Left renal cortex interstitium (tissue), 4 donors: ENCODE measurements at regions not wholly inside any gene's neighbourhood (a gene's known extent, or its start where the extent isn't known, plus 50 kb on each side); places are given as distances from the start of the nearest gene placed in this dataset.
"Not testable (repeated sequence)": the region's sequence is repeated elsewhere in the genome, so short reads cannot be mapped to it uniquely, and the experiment has no call there.

Experiments used
- DNase-seq, 4 donors: peaks; one replicate each; pipeline ENCODE4 v3.0.0-alpha.2; 2013; ENCODE audit warnings: low read depth in 4 of 4, low spot score in 2 of 4, missing footprints in 1 of 4

DNA sequence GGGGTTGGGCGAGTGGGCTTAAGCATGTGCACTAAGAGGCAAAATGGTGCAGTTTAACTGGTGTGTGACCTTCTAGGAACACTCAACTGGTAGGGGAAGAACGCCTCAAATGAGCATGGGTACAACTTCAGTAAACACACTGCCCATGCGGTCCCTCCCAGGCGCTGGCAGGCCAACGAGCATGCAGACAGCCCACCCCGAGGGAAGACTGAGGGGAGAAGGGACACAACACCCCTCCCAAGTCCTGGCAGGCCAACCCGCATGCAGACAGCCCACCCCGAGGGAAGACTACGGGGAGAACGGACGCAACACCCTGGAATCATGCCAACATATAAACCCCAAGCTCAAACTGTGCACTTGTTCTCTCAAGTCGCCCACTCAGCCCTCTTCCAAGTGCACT lies 456.0 kb downstream of the FBXO15 start:
- DNase-seq = no peak

DNA sequence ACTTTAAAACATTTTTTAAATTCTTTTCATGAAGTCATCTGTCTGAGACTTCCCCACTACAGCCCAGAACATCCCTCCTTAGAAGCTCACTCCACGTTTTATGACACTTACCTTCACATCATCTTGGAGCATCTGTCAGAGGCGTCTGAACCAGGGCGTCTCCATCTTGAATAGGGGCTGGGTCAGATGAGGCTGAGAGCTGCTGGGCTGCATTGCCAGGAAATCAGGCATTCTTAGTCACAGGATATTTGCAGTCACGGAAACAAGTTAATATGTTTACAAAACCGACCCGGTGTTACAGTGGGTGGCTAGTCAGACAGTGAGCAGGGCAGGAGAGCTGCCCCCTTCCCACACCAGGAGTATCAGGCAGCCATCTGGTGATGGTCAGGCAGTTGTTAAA lies 456.5 kb downstream of the FBXO15 start:
- no peak for DNase-seq

DNA sequence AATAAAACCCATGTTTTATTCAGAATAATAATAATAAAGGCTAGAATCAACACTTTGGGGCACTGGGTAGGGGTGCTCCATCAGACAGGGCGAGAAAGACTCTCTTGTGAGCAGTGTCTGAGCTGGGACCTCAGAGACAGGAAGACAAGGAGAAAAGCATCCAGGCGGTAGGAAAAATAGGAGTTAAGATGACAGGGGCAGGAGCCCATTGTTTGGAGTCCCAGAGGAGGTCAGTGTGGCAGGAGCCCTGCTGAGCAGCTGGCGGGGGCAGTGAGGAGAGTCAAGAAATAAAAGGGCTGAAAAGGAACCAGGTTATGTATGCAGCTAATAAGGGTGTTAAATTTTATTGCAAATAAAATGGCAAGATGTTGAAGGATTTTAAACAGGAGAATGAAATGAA lies 457.4 kb downstream of the FBXO15 start:
- no peak for DNase-seq

DNA sequence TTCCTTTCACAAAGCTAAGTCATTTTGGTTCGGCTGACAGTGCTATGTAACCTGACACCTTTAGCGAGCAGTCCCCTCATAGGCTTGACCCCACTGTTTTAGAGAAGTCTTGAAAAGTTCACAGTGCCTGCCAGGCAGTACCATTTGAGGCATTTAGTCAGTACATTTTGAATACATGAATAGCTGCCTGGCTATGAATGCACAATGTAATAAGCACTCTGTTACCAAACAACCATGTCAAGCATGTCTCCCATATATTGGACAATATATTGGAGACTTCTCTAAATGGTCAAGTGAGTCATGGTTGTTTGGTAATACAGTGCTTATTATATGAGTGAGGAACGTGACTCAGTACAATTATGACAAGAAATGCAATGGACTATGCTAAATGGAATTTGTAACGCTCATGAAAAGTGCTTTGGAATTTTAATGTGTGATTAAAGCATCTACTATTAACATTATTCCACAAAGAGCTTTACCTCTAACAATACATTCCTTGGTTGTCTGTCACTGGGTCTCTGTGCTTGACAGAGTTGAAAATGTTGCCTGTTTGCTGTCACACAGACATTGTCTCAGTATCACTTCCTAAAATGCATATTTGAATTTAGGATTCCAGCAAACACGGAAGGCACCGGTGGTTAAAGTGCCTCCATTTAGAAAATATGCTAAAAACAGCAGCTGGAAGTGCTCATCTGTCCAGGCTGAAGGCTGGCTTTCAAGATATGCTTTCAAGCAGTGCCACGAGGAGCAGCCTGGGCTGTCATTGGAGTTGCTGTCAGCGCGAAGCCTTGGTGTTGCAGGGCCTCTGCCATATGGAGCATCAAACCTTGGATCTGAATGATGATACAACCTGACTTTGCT lies 458.6 kb downstream of the FBXO15 start:
- DNase-seq = no peak

DNA sequence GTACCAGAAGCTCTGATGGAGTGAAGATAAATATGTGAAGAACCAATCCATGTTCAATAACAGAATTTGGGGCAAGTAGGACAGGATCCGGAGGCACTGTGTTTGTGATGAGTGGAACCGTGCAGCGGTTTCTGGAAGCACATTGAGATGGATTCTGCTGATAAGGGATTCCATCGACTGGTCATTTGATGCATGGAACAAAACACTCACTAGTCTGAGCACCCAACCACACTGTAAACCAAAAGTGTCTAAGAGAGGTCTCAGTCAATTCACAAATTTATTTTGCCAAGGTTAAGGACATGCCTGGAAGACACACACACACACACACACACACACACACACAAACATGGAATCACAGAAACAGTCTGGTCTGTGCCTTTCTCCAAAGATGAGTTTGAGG lies 459.5 kb downstream of the FBXO15 start:
- DNase-seq = no peak

DNA sequence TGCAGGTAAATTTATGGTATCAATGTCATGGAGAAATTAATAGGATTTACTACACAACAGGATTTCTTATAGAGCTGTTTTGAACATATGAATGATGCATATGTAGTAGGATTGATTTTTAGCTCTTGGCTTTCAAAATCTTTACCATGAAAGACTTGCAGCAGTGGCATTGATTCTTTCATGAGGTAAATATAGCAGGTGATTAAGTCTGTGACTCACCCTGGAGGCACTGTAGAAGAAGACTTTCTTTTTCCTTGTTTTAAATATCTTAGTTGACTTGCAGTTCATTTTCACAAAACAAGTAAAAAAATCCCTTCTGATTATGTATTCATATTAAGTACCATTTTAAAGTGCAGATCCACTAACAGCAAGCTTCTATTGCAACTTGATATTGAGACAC lies 463.0 kb downstream of the FBXO15 start:
- DNase-seq = no peak

DNA sequence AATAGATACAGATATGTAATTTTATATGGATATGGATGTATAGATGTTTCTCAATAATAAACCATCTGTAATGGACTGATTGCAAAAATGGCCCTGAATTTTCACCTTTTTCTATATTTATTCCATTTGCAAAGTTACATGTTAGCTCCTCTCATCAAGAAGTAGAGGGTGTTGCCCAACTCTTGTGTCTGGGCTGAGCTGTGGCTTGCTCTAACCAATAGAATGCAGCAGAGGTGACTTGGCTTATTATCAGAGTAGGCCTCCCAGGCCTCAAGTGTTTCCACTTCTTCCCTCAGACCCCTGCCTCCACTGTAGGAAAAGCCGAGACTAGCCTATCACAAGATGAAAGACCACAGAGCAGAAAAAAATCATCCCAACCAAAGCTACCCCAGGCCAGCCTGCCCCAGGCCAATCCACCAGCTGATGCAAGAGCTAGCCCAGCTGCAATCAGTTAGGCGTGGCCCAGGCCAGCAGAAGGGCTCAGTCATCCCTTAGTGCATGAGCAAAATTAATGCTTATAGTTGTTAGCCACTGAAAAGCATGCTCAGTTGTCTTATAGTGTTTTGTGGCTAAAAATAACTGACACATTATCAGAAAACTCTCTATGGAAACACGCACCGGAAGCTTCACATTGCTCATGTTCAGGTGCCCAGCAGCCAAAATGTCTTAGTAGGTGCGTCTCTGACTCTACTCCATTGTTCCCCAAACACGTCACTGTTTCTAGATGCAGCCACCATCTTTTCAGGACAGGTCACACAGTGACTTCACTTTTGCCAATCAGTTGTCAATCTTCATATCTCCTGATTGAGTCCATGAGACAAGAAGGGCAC lies 464.0 kb downstream of the FBXO15 start:
- DNase-seq = no peak

DNA sequence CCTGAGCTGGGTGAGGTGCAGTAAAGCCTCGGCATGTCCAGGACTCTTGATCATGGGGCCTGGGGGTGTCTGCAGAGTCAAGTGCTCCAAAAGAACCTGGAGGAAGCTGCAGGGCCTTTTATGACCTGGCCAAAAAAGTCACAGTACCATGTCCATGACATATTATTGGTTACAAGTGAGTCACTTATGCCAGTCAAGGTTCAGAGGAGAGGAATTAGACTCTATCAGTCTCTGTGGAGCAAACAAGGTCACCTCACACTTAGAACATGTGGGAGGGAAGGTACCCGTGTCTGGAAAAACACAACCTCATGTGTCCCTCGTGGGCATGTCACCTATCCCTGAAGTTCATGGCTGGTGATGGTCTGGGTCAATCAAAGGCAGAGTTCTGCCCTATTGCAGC lies 465.7 kb downstream of the FBXO15 start:
- no peak for DNase-seq

DNA sequence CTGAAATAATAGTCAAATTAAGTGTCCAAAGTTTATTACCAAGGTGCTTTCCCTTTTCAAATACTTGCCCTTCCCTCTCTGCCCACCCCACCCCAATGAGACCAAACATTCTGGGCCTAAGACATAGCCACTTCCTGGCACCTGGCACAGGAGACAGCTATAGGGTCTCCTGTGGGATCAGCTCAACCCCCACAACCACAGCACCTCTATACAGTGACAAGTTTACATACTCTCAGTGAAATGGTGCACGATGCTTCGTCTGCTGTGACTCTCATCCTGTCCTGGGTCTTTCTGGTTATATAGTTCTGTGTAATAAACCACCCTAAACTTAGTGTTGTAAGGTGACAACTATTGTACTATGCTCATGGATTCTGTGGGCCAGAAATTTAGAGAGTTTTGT lies 466.2 kb downstream of the FBXO15 start:
- DNase-seq = no peak

DNA sequence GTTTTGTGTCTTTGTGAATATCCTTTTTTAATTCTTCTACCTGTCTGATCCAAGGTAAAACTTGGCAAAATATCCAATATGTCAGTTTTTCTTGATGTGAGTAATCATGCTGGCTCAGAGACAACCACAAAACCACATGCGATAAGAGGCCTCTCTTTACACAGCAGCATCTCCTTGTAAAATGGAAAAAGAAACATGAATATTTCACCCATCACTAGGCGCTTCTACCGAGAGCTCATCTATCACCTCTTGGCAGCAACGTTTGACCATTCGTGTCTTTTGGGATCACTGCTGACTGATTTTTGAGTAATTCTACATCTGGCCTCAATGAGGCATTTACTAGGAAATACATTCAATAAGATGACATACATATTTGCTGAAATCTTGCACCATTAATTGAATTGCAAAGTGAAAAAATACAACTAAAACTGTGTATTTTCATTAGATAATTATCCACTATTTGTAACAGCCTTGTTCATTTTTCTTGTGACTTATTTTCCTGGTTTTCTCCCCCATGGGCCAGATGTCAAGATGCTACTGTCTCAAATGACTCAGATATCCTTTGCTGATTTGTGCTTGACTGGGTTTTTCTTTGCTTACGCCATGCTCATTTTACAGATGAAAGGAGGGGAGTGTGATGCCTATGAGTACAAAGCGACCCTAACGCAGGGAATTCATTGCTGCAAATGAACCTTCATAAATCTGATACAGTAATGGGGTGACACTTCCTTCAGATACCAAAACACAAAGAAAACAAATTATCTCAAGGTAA lies 467.5 kb downstream of the FBXO15 start:
- no peak for DNase-seq

DNA sequence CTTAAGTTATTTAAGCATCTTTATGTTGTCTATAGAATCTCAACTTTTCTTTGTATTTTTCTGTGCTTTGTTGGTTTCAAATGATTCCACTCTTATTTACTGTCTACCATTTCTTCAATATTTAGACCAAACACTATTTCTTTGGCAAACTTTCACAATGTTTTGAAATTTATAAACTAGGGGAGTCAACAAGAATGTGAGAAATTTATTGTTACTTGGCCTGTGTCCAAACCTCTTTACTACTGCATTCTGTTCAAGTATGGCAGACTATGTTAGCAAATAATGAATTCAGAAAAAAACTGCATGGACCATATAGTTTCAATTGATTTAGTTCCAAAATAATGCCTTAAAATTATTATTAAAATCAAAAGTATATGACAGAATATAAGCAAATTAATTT lies 470.2 kb downstream of the FBXO15 start:
- DNase-seq = no peak

DNA sequence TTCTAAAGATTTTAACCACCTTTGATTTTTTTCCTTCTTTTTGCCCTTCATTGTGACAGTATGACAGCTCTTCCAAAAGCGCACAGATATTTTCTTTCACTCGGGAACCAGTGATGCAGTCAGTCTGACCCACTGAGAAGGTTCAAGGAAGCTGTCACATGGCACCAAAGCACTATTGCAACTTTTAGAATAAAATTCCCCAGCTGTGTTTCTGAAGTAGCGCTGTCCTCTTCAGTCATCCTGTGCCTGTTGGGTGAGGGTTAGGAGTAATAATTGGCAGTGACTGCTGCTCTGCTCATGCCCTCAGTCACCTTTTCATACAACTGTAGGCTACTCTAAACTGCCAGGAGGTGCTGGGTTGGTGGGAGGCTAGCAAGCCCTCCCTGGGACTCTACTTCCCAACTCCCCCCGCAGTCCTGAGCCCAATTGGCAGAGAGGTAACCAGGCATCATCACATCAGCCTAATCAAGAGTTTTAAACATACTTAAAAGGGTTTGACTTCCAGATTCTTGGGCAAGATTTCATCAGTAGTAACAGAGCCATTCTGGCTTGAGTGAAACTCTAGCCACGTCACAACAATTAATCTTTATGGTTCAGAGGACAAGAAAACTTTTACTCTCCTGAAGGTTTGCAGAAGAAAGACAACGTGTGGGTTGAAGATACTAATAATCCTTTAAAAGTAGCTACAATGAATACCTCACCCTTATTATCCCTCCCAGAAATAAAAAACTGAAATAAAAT lies 473.3 kb downstream of the FBXO15 start:
- no peak for DNase-seq

DNA sequence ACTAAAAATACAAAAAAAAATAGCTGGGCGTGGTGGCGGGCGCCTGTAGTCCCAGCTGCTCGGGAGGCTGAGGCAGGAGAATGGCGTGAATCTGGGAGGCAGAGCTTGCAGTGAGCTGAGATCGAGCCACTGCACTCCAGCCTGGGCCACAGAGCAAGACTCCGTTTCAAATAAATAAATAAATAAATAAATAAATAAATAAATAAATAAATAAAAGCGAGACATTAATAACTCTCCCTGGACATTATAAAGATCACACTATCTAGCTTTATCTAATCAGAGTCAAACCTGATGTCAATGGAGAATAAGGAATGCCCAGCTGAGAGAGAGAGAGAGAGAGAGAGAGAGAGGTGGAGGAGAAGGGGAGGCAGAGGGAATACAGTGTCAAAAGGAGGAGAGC lies 476.2 kb downstream of the FBXO15 start:
- not testable (repeated sequence) for DNase-seq

DNA sequence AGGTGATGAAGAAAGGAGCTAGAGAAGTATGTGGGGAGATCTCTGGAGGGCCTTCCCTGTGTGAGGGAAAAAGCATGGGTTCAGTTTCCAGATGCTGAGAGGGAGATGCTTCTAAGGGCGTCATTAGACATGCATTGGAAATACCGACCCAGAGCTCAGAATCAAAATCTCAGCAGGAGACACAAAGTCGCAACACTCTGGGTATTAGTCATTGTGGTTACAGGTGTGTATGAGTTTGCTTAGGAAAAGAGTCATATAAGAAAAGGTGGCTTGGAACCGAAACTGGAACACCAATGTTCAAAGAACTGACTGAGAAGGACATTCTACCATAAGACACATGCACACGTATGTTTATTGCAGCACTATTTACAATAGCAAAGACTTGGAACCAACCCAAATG lies 477.1 kb downstream of the FBXO15 start:
- DNase-seq = no peak

DNA sequence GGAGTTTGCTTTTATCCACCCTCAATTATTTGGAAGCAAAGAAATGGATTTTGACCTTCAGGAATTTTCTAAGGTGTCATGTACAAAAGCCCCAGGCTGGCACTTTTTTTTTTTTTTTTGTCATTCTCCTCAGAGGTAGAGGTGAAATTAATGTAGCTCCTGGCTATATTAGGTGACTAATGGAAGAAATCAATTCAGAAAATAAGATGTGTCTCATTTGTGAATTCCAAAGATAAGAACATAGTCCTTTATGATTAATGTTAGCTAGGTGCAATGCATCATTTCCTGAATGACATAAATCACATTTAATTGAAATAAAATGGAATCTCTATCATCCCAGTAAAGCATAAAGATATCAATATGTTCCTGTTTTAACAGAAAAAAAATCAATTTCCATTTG lies 477.6 kb downstream of the FBXO15 start:
- no peak for DNase-seq

DNA sequence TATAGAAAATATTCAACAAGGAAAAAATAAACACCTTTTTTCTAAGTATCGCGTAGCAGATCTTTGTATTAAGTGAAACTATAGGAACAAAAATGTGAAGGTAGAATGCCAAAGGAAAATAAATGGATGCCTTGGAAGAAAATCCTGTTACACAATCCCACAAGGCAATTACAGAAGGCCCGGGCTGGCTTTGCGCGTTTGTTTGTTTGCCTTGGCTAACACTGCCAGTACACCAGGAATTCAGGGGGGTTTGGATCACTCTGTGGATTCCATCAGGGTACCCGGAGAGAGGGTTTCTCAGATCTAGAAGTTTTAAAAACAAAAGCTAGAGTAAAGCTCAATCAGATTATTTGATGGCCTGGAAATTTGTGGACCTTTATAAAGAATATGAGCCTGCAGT lies 478.3 kb downstream of the FBXO15 start:
- no peak for DNase-seq

DNA sequence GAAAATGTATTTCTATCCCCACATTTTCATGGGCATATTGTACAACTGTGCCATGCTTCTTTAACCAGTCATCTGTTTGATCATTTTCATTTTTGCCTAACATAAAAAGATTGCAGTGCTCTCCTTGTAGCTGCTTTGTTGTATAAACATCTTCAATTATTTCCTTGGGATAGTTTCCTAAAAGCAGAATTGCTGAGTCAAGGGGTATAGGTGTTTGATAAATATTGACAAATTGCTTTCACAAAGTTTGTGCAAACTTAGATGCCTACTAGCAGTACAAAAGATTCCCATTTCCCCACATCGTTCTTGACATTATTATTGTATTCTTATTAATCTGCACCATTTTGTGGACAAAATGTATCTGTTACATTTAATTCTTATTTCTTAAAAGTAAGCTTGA lies 479.6 kb downstream of the FBXO15 start:
- DNase-seq = no peak

DNA sequence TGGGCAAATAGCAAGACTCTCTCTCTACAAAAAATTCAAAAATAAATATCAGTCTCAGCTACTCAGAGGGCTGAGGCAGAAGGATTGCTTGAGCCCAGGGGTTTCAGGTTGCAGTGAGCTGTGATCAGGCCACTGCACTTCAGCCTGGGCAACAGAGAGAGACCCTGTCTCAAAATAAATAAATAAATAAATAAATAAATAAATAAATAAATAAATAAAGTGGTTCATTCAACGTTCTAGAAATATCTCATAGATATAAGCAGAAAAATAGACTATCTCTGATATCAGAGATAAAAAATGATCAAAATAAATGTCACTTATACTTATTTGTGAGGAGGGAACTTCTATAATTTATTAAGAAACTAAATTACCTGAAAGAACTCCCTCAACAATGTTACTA lies 480.9 kb downstream of the FBXO15 start:
- no peak for DNase-seq

DNA sequence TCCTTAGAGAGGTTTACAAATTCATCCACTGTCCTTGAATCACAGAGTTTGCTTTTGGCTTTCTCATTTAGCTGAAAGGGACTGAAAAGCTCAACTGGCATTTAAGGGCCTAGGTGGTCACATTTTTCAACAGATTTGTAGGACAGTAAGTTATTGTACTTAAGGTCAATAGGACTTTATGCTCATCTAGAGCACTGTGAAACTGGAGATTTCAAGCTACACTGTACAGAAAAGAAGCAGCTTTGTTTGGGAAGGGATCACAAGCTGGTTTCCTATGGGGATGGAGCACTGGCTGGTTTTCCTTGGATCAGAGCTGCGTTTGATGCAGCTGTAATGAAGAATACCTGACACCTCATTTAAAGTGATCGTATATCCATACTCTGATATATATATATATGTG lies 482.7 kb downstream of the FBXO15 start:
- DNase-seq = no peak

DNA sequence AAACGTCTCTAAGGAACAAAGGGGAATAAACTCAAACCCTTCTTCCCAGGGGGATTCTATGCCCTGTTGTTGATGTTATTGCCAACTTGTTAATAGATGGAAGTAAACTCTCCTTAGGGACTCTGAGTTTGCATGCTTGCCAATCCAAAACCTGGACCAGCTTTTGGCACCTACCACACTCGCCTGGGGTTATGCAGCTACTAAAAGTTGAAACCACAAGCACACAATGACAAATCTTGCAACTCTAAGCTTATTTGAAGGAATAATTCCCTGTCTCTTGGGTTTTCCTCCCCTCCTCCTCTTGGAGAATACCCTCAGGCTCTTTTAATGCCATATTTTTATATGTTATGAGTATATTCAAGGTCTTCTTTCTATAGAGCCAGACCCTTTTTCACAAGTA lies 484.1 kb downstream of the FBXO15 start:
- DNase-seq = no peak

DNA sequence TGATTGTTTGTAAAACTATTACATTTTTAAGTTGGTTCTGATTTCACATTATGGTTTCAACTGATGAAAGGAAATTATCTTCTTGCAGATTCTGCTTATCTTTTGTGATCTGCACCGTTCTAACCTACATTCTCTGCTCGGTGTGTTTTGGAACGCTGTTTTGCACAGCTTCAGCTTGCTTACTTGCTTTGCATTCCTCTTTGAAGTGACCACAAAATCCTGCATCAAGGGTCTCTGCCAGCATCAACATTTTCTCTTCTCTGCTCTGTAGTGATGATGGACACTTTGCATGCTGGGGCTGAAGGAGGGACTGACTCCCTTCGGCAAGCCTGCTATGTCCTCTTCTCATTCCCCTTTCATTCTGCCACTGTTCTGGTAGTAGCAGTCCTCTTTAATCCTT lies 485.2 kb downstream of the FBXO15 start:
- no peak for DNase-seq
